ENCODE measurements at regions not wholly inside any gene's neighbourhood (a gene's known extent, or its start where the extent isn't known, plus 50 kb on each side); places are given as distances from the start of the nearest gene placed in this dataset.

DNA sequence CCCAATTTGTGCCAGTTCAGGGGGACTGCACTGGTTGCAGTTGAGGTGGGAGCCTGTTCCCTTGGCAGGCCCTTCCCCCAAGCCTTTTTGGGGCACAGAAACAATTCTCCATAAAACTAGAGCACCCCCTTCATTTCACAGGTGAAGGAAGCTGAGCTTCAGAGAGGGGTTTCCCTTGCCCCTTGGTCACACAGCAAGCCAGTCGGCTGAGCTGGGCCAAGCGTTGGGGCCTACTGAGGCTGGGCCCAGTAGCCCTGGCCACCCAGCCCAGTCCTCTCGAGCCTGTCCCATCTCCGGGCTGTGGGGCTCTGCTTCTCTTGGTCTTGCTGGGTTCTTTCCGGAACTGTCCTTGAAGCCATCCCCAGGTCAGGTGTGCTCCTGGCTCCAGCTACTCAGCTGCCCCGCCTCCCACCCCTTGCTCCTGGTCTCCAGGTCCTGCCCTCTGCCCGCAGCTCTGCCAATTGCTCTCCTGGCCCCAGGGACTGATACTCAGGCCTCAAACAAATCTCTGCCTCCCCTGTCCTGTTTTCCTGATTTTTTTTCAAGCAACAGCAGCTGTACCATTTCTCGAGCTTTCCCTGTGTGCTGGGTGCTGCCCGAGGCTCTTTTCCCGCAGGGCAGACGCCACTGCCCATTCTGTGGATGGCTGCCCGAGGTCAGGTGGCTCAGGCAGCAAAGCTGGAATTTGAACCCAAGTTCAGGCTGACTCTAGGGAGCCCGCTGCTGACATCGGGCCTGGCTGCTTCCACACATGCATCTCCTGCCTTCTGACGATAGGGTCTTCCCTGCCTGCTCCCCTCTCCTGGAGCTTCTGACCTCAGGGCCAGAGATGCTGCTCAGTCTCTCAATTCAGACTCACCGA, 87.4 kb upstream of the NKD1 start:
- ChIA-PET POLR2A (ENCODE audit: low non-redundant PET) (no interaction called here), CTCF (no interaction called here)
- Histone ChIP-seq H3K27me3 (replicated peaks; ENCODE audit: insufficient read depth, low read depth, low read length, poor library complexity) (peaks cover 18% of the 10 kb centered on the region), H3K4me3 (ENCODE audit: low read depth, low read length, poor library complexity, severe bottlenecking) (no peak overlapping the region), H3K9me3 (ENCODE audit: low read depth, low read length, poor library complexity, severe bottlenecking) (no peaks in the 10 kb centered on the region), H3K36me3 (ENCODE audit: insufficient read depth, low read length, poor library complexity, severe bottlenecking) (no peaks in the 10 kb centered on the region), H3K27ac (ENCODE audit: low read depth, low read length, poor library complexity, severe bottlenecking) (no peak overlapping the region), H3K4me1 (ENCODE audit: insufficient read depth, low read length, poor library complexity, severe bottlenecking) (no peaks in the 10 kb centered on the region)
- intact Hi-C loops (cut with micrococcal nuclease; ENCODE audit: unreplicated experiment), result no loop called here
- no peak for TF ChIP-seq EZH2 (IDR thresholded peaks at IDR 0.05; ENCODE audit: borderline replicate concordance, low read depth, low read length, poor library complexity, severe bottlenecking)
- TF ChIP-seq, protein P1, sequence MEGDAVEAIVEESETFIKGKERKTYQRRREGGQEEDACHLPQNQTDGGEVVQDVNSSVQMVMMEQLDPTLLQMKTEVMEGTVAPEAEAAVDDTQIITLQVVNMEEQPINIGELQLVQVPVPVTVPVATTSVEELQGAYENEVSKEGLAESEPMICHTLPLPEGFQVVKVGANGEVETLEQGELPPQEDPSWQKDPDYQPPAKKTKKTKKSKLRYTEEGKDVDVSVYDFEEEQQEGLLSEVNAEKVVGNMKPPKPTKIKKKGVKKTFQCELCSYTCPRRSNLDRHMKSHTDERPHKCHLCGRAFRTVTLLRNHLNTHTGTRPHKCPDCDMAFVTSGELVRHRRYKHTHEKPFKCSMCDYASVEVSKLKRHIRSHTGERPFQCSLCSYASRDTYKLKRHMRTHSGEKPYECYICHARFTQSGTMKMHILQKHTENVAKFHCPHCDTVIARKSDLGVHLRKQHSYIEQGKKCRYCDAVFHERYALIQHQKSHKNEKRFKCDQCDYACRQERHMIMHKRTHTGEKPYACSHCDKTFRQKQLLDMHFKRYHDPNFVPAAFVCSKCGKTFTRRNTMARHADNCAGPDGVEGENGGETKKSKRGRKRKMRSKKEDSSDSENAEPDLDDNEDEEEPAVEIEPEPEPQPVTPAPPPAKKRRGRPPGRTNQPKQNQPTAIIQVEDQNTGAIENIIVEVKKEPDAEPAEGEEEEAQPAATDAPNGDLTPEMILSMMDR (conservative IDR thresholded peaks at IDR 0.05; ENCODE audit: low read depth, low read length), result no peak
- no peak for DNase-seq (ENCODE audit: low spot score)
- no TSS peak for BruUV-seq (replicated peaks)

DNA sequence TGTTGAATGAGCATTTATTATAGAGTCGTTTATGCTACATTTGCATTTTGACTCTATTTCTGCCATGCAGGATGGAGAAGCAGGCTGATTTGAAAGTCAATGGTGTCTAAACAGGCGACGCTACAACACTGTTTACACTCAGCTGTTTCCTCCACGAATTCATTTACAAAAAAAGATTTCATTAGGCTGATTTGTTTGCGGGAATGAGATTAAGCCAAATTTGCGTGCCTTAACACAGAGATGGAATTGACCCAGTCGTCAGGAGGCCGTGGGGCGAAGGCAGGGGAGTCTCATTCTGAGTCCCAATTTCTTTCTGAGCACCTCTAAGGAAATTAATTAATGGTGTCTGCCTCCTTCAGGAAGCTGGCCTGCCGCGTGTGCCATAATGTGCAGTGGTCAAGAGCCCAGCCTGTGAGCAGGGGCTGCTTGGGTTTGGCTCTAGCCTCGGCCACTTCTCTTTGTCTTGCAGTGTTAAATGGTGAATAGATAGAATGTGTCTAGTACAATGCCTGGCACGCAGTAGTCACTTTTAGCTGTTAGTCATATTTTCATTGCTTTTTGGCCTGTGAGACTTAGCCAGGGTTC, 88.6 kb upstream of the NKD1 start:
- Histone ChIP-seq H3K4me1 (ENCODE audit: insufficient read depth, low read length, poor library complexity, severe bottlenecking) (no peaks in the 10 kb centered on the region), H3K27ac (ENCODE audit: low read depth, low read length, poor library complexity, severe bottlenecking) (no peak overlapping the region), H3K9me3 (ENCODE audit: low read depth, low read length, poor library complexity, severe bottlenecking) (no peaks in the 10 kb centered on the region), H3K4me3 (ENCODE audit: low read depth, low read length, poor library complexity, severe bottlenecking) (no peak overlapping the region), H3K36me3 (ENCODE audit: insufficient read depth, low read length, poor library complexity, severe bottlenecking) (no peaks in the 10 kb centered on the region), H3K27me3 (replicated peaks; ENCODE audit: insufficient read depth, low read depth, low read length, poor library complexity) (peaks cover 18% of the 10 kb centered on the region)
- no TSS peak for BruUV-seq (replicated peaks)
- ChIA-PET CTCF (no interaction called here), POLR2A (ENCODE audit: low non-redundant PET) (no interaction called here)
- intact Hi-C loops (cut with micrococcal nuclease; ENCODE audit: unreplicated experiment), result no loop called here
- no peak for TF ChIP-seq EZH2 (IDR thresholded peaks at IDR 0.05; ENCODE audit: borderline replicate concordance, low read depth, low read length, poor library complexity, severe bottlenecking)
- TF ChIP-seq, protein P1 (conservative IDR thresholded peaks at IDR 0.05; ENCODE audit: low read depth, low read length), result no peak
- no peak for DNase-seq (ENCODE audit: low spot score)

DNA sequence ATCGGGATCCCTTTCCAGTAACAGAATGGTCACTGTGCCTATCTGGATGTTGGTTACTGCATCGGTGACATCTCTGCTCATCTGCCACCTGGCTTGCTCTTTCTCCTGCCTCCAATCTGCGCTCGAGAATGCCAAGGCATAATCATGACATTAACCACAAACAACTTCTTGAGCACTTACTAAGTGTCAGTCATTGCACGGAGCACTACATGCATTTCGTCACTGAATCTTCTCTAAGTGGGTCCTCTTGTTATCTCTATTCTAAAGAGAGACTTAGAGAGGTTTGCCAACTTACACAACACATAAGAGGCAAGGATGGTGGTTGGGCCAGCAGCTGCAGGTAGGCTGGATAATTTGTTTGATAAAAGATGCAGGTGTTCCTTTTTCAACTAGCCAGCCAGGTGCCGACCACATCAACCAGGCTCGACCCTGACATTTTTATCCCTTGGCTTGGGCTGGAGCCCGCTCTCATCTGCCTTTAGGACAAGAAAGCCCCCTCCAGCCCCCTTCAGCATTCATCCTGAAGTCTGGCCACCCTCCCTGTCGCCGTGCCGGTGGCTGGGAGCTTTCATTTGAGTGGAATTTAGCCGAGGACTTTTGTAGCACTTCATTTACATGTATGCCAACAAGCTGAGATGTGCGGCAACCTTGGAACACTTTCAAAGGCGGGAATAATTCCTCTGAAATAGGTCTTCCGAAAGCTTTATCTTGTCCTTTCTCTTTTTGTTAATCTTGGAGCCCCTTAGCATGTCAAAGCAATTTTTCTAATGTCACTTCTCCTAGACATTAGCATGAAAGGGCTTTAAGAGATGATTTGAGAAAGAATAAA, 89.3 kb upstream of the NKD1 start:
- TF ChIP-seq EZH2 (IDR thresholded peaks at IDR 0.05; ENCODE audit: borderline replicate concordance, low read depth, low read length, poor library complexity, severe bottlenecking), result no peak
- TF ChIP-seq, protein P1 (conservative IDR thresholded peaks at IDR 0.05; ENCODE audit: low read depth, low read length), result no peak
- no peaks in the 10 kb centered on the region for H3K4me1 ChIP-seq (ENCODE audit: insufficient read depth, low read length, poor library complexity, severe bottlenecking)
- no peak overlapping the region for H3K27ac ChIP-seq (ENCODE audit: low read depth, low read length, poor library complexity, severe bottlenecking)
- no TSS peak for BruUV-seq (replicated peaks)
- intact Hi-C loops (cut with micrococcal nuclease; ENCODE audit: unreplicated experiment), result no loop called here
- H3K27me3 ChIP-seq (replicated peaks; ENCODE audit: insufficient read depth, low read depth, low read length, poor library complexity), result peaks cover 18% of the 10 kb centered on the region
- H3K36me3 ChIP-seq (ENCODE audit: insufficient read depth, low read length, poor library complexity, severe bottlenecking), result no peaks in the 10 kb centered on the region
- POLR2A ChIA-PET (ENCODE audit: low non-redundant PET), result no interaction called here
- CTCF ChIA-PET, result no interaction called here
- DNase-seq (ENCODE audit: low spot score), result no peak
- no peaks in the 10 kb centered on the region for H3K9me3 ChIP-seq (ENCODE audit: low read depth, low read length, poor library complexity, severe bottlenecking)
- no peak overlapping the region for H3K4me3 ChIP-seq (ENCODE audit: low read depth, low read length, poor library complexity, severe bottlenecking)
